ENCODE measurements at regions not wholly inside any gene's neighbourhood (a gene's known extent, or its start where the extent isn't known, plus 50 kb on each side); places are given as distances from the start of the nearest gene placed in this dataset.

- TF ChIP-seq CTCF (IDR thresholded peaks at IDR 0.05; ENCODE audit: low read depth, low read length): no peak
- TF ChIP-seq EZH2phosphoT487 (IDR thresholded peaks at IDR 0.05; ENCODE audit: low read depth): no peak
These were observed 320.6 kb downstream of the QKI start for GRCh38 chr6:163735076-163735475.
